ENCODE measurements at regions not wholly inside any gene's neighbourhood (a gene's known extent, or its start where the extent isn't known, plus 50 kb on each side); places are given as distances from the start of the nearest gene placed in this dataset.

GRCh38 chr12:58263816-58264215, 322.4 kb downstream of the ATP23 start:
- TF ChIP-seq CTCF (IDR thresholded peaks at IDR 0.05; ENCODE audit: insufficient read depth, low read depth, low read length, missing control alignments), result no peak
- H3K4me3 ChIP-seq (ENCODE audit: low read depth, low read length), result no peak overlapping the region
- DNase-seq (ENCODE audit: low read depth), result no peak

GRCh38 chr12:58268069-58268468, 326.7 kb downstream of the ATP23 start:
- H3K4me3 ChIP-seq (ENCODE audit: low read depth, low read length), result no peak overlapping the region
- no peak for DNase-seq (ENCODE audit: low read depth)
- TF ChIP-seq CTCF (IDR thresholded peaks at IDR 0.05; ENCODE audit: insufficient read depth, low read depth, low read length, missing control alignments), result no peak

- H3K4me3 ChIP-seq (ENCODE audit: low read depth, low read length), result no peak overlapping the region
These were observed 328.1 kb downstream of the ATP23 start for GRCh38 chr12:58269476-58269875.

GRCh38 chr12:58270966-58271705, 329.8 kb downstream of the ATP23 start:
- no peak for TF ChIP-seq CTCF (IDR thresholded peaks at IDR 0.05; ENCODE audit: insufficient read depth, low read depth, low read length, missing control alignments)
- H3K4me3 ChIP-seq (ENCODE audit: low read depth, low read length), result no peak overlapping the region
- DNase-seq (ENCODE audit: low read depth), result no peak

More at GRCh38 chr12:58269476-58269875, 328.1 kb downstream of the ATP23 start:
- TF ChIP-seq CTCF (IDR thresholded peaks at IDR 0.05; ENCODE audit: insufficient read depth, low read depth, low read length, missing control alignments), result no peak
- no peak for DNase-seq (ENCODE audit: low read depth)

- TF ChIP-seq CTCF (IDR thresholded peaks at IDR 0.05; ENCODE audit: insufficient read depth, low read depth, low read length, missing control alignments), result no peak
- no peak overlapping the region for H3K4me3 ChIP-seq (ENCODE audit: low read depth, low read length)
- DNase-seq (ENCODE audit: low read depth), result no peak
These were observed 331.1 kb downstream of the ATP23 start for GRCh38 chr12:58272461-58272860.

- no peak for DNase-seq (ENCODE audit: low read depth)
- no peak overlapping the region for H3K4me3 ChIP-seq (ENCODE audit: low read depth, low read length)
- TF ChIP-seq CTCF (IDR thresholded peaks at IDR 0.05; ENCODE audit: insufficient read depth, low read depth, low read length, missing control alignments), result no peak
These were observed 335.9 kb downstream of the ATP23 start for GRCh38 chr12:58277231-58277630.

GRCh38 chr12:58283553-58283952, 342.2 kb downstream of the ATP23 start:
- H3K4me3 ChIP-seq (ENCODE audit: low read depth, low read length), result no peak overlapping the region
- no peak for TF ChIP-seq CTCF (IDR thresholded peaks at IDR 0.05; ENCODE audit: insufficient read depth, low read depth, low read length, missing control alignments)
- no peak for DNase-seq (ENCODE audit: low read depth)

Data from GM12865 (cell line).